Small intestine (tissue), 7 donors: ENCODE measurements at regions not wholly inside any gene's neighbourhood (a gene's known extent, or its start where the extent isn't known, plus 50 kb on each side); places are given as distances from the start of the nearest gene placed in this dataset.

ENCODE experiments used
- DNase-seq, 2 donors: peaks; one replicate each; pipeline versions ENCODE4 v3.0.0 to v3.0.0-alpha.2; 2013
- FAIRE-seq: peaks from 2 replicates; lab custom pipeline; 2012; peaks lifted over from hg19 to GRCh38; lab: Jason Lieb, UNC
- H3K27ac ChIP-seq, 3 donors: one replicate each; pipeline ENCODE4 v1.5.1; 2013; ENCODE audit warnings: low read length in 2 of 3, mild to moderate bottlenecking in 2 of 3, control low read depth in 1 of 3, inconsistent platforms in 1 of 3, low read depth in 1 of 3, moderate library complexity in 1 of 3
- H3K27me3 ChIP-seq, 3 donors: one replicate each; pipeline ENCODE4 v1.6.1; 2013; ENCODE audit warnings: low read length in 3 of 3, inconsistent platforms in 1 of 3; ENCODE audit not compliant: control insufficient read depth in 3 of 3, insufficient read depth in 3 of 3
- H3K36me3 ChIP-seq, 3 donors: one replicate each; pipeline ENCODE4 v1.6.1; 2013; ENCODE audit warnings: low read length in 3 of 3, inconsistent platforms in 1 of 3, low read depth in 1 of 3, mild to moderate bottlenecking in 1 of 3, moderate library complexity in 1 of 3; ENCODE audit not compliant: control insufficient read depth in 3 of 3, insufficient read depth in 2 of 3
- H3K4me1 ChIP-seq, 3 donors: one replicate each; pipeline ENCODE4 v1.6.1; 2013; ENCODE audit warnings: low read length in 2 of 3, inconsistent platforms in 1 of 3, low read depth in 1 of 3, mild to moderate bottlenecking in 1 of 3, moderate library complexity in 1 of 3; ENCODE audit not compliant: control insufficient read depth in 3 of 3, insufficient read depth in 2 of 3
- H3K4me3 ChIP-seq, 3 donors: one replicate each; pipeline ENCODE4 v1.5.1; 2013; ENCODE audit warnings: low read length in 3 of 3, control low read depth in 1 of 3, inconsistent platforms in 1 of 3, low read depth in 1 of 3, mild to moderate bottlenecking in 1 of 3, moderate library complexity in 1 of 3
- H3K9me3 ChIP-seq, 2 donors: one replicate each; pipeline ENCODE4 v1.6.1; 2013; ENCODE audit warnings: low read depth in 1 of 2, low read length in 1 of 2; ENCODE audit not compliant: control insufficient read depth in 2 of 2, insufficient read depth in 1 of 2
- WGBS, 3 donors: extraction: QIAGEN DNeasy Blood & Tissue Kit; methylation state at CpG; one replicate each; pipeline ENCODE4 v1.1.7; 2013; 5-methylcytosine and 5-hydroxymethylcytosine counted together
- donor health status: healthy with polysubstance abuse.
- donor health status: control.
- donor health status: control.
- donor health status: Bipolar disorder and iron deficiency.
- donor health status: healthy.

GRCh38 chr1:11394592-11395245 is 84.2 kb upstream of the DISP3 start:
- Histone ChIP-seq H3K36me3 (no peaks in the 10 kb centered on the region), H3K4me3 (no peak overlapping the region), H3K9me3 (peaks cover 0 to 3% of the 10 kb centered on the region in 2 donors), H3K27ac (peak overlapping the region in 2 of 3 donors; percentile 45 to 49), H3K27me3 (peaks cover 0 to 52% (median 13%) of the 10 kb centered on the region in 3 donors), H3K4me1 (peaks cover 0 to 4% (median 0%) of the 10 kb centered on the region in 3 donors)
- peak; percentile 85 to 88 for DNase-seq
- 7 to 38% (median 22%) methylated on average over 10 of the region's 10 CpGs for WGBS, 3 donors
- FAIRE-seq: no peak

GRCh38 chr1:11395616-11396015 is 83.3 kb upstream of the DISP3 start:
- peaks cover 0 to 3% of the 10 kb centered on the region in 2 donors for H3K9me3 ChIP-seq
- H3K4me3 ChIP-seq: no peak overlapping the region
- 33 to 60% (median 39%) methylated on average over 9 of the region's 9 CpGs for WGBS, 3 donors
- FAIRE-seq: no peak
- H3K36me3 ChIP-seq: no peaks in the 10 kb centered on the region
- H3K4me1 ChIP-seq: peaks cover 0 to 4% (median 0%) of the 10 kb centered on the region in 3 donors
- H3K27me3 ChIP-seq: peaks cover 0 to 55% (median 13%) of the 10 kb centered on the region in 3 donors
- H3K27ac ChIP-seq: no peak overlapping the region
- no peak for DNase-seq

- peaks cover 0 to 4% of the 10 kb centered on the region in 2 donors for H3K9me3 ChIP-seq
- WGBS, 3 donors: 67 to 76% (median 76%) methylated on average over 15 to 16 of the region's 16 CpGs
- H3K4me3 ChIP-seq: no peak overlapping the region
- H3K4me1 ChIP-seq: peaks cover 0 to 4% (median 0%) of the 10 kb centered on the region in 3 donors
- FAIRE-seq: no peak
- H3K36me3 ChIP-seq: no peaks in the 10 kb centered on the region
- no peak overlapping the region for H3K27ac ChIP-seq
- DNase-seq: no peak
- H3K27me3 ChIP-seq: peaks cover 0 to 51% (median 13%) of the 10 kb centered on the region in 3 donors
Observed at GRCh38 chr1:11397151-11397901, 81.6 kb upstream of the DISP3 start.

GRCh38 chr1:11399250-11399649 is 79.7 kb upstream of the DISP3 start:
- peaks cover 0 to 48% (median 15%) of the 10 kb centered on the region in 3 donors for H3K27me3 ChIP-seq
- 89 to 92% (median 91%) methylated on average over 6 of the region's 6 CpGs for WGBS, 3 donors
- FAIRE-seq: no peak

GRCh38 chr1:11400155-11400554 is 78.8 kb upstream of the DISP3 start:
- DNase-seq (no peak), FAIRE-seq (no peak)
- H3K4me3 ChIP-seq: no peak overlapping the region
- H3K4me1 ChIP-seq: peaks cover 0 to 2% (median 0%) of the 10 kb centered on the region in 3 donors
- H3K27me3 ChIP-seq: peaks cover 0 to 51% (median 15%) of the 10 kb centered on the region in 3 donors
- peaks cover 0 to 5% of the 10 kb centered on the region in 2 donors for H3K9me3 ChIP-seq
- no peaks in the 10 kb centered on the region for H3K36me3 ChIP-seq
- H3K27ac ChIP-seq: no peak overlapping the region
- whole genome bisulfite sequencing, 3 donors: 84 to 91% (median 87%) methylated on average over 3 of the region's 3 CpGs

More at GRCh38 chr1:11399250-11399649, 79.7 kb upstream of the DISP3 start:
- Histone ChIP-seq H3K4me3 (no peak overlapping the region), H3K27ac (no peak overlapping the region), H3K4me1 (peaks cover 0 to 4% (median 0%) of the 10 kb centered on the region in 3 donors), H3K9me3 (peaks cover 0 to 5% of the 10 kb centered on the region in 2 donors), H3K36me3 (no peaks in the 10 kb centered on the region)
- no peak for DNase-seq

GRCh38 chr1:11400567-11400966 is 78.4 kb upstream of the DISP3 start:
- no peak overlapping the region for H3K4me3 ChIP-seq
- H3K27me3 ChIP-seq: peaks cover 0 to 51% (median 12%) of the 10 kb centered on the region in 3 donors
- FAIRE-seq (no peak), DNase-seq (no peak)
- no peaks in the 10 kb centered on the region for H3K36me3 ChIP-seq
- H3K9me3 ChIP-seq: peaks cover 0 to 5% of the 10 kb centered on the region in 2 donors
- 74 to 83% (median 78%) methylated on average over 7 of the region's 7 CpGs for WGBS, 3 donors
- H3K4me1 ChIP-seq: no peaks in the 10 kb centered on the region
- H3K27ac ChIP-seq: no peak overlapping the region

GRCh38 chr1:11406845-11407244 is 72.1 kb upstream of the DISP3 start:
- no peaks in the 10 kb centered on the region for H3K36me3 ChIP-seq
- FAIRE-seq (no peak), DNase-seq (no peak)
- no peaks in the 10 kb centered on the region for H3K4me1 ChIP-seq
- no peak overlapping the region for H3K4me3 ChIP-seq
- peaks cover 0 to 14% of the 10 kb centered on the region in 2 donors for H3K9me3 ChIP-seq
- H3K27ac ChIP-seq: no peak overlapping the region
- H3K27me3 ChIP-seq: peaks cover 0 to 21% (median 6%) of the 10 kb centered on the region in 3 donors
- WGBS, 3 donors: 66 to 71% (median 66%) methylated on average over 6 of the region's 6 CpGs

GRCh38 chr1:11407301-11407994 is 71.5 kb upstream of the DISP3 start:
- Histone ChIP-seq H3K27ac (no peak overlapping the region), H3K36me3 (no peaks in the 10 kb centered on the region), H3K9me3 (peaks cover 0 to 11% of the 10 kb centered on the region in 2 donors), H3K4me1 (no peaks in the 10 kb centered on the region), H3K27me3 (peaks cover 0 to 21% (median 6%) of the 10 kb centered on the region in 3 donors), H3K4me3 (no peak overlapping the region)
- no peak for FAIRE-seq
- no peak for DNase-seq
- WGBS, 3 donors: 55 to 66% (median 61%) methylated on average over 13 of the region's 13 CpGs
